CD4-positive, alpha-beta T cell (primary cell): ENCODE measurements at regions not wholly inside any gene's neighbourhood (a gene's known extent, or its start where the extent isn't known, plus 50 kb on each side); places are given as distances from the start of the nearest gene placed in this dataset.

ENCODE experiments used
- ATAC-seq: fragments of 200-7000 bp; cut with Tn5 transposase; one replicate; pipeline ENCODE4 v1.10.0; 2022; ENCODE audit warnings: mild to moderate bottlenecking; ENCODE audit not compliant: poor library complexity
- CTCF ChIA-PET: fragments of 350-600 bp; sonication (Branson Sonifier 250); formaldehyde crosslinking; loops from one replicate; lab custom pipeline; 2021; ENCODE audit warnings: antibody characterized with exemption, inconsistent platforms; lab: Charles Lee
- POLR2A ChIA-PET: fragments of 350-600 bp; sonication (Branson Sonifier 250); formaldehyde crosslinking; loops from one replicate; lab custom pipeline; 2021; ENCODE audit warnings: antibody characterized with exemption, inconsistent platforms; lab: Charles Lee
- DNase-seq, 14 experiments: peaks; one replicate each; pipeline ENCODE4 v3.0.0-alpha.2; 2013 to 2020; ENCODE audit warnings: mixed read lengths in 2 of 14
- H3K27ac ChIP-seq, 2 donors: one replicate each; pipeline versions ENCODE4 v1.5.1 to v1.7.0; 2013; ENCODE audit warnings: low read length in 2 of 2, low read depth in 1 of 2, mild to moderate bottlenecking in 1 of 2
- H3K27me3 ChIP-seq, 2 experiments: 1 replicate in 1 of 2; 2 replicates in 1 of 2; pipeline versions ENCODE4 v1.6.1 to v1.7.0; 2013; ENCODE audit warnings: low read length in 2 of 2, control low read depth in 1 of 2, mild to moderate bottlenecking in 1 of 2, moderate library complexity in 1 of 2; ENCODE audit not compliant: insufficient read depth in 2 of 2, control insufficient read depth in 1 of 2
- H3K36me3 ChIP-seq: one replicate; pipeline ENCODE4 v1.6.1; 2013; ENCODE audit warnings: low read length, control low read depth; ENCODE audit not compliant: insufficient read depth
- H3K4me1 ChIP-seq: one replicate; pipeline ENCODE4 v1.6.1; 2013; ENCODE audit warnings: low read length, control low read depth; ENCODE audit not compliant: insufficient read depth
- H3K4me3 ChIP-seq: one replicate; pipeline ENCODE4 v1.5.1; 2013; ENCODE audit warnings: mild to moderate bottlenecking, low read length, moderate library complexity
- H3K9me3 ChIP-seq, 2 experiments: 1 replicate in 1 of 2; 2 replicates in 1 of 2; pipeline versions ENCODE4 v1.6.1 to v1.7.0; 2013; ENCODE audit warnings: low read length in 2 of 2, mild to moderate bottlenecking in 2 of 2, control low read depth in 1 of 2, moderate library complexity in 1 of 2; ENCODE audit not compliant: control insufficient read depth in 1 of 2, insufficient read depth in 1 of 2
- H3K27ac Mint-ChIP-seq: one replicate; pipeline ENCODE4 v1.8.0; 2020; ENCODE audit warnings: mixed read lengths
- H3K27me3 Mint-ChIP-seq: one replicate; pipeline ENCODE4 v1.8.0; 2021; ENCODE audit warnings: mixed read lengths
- H3K36me3 Mint-ChIP-seq: one replicate; pipeline ENCODE4 v1.8.0; 2021; ENCODE audit warnings: low read depth, mixed read lengths
- H3K4me1 Mint-ChIP-seq: one replicate; pipeline ENCODE4 v1.8.0; 2021; ENCODE audit warnings: low read depth, mixed read lengths
- H3K4me3 Mint-ChIP-seq: one replicate; pipeline ENCODE4 v1.8.0; 2020; ENCODE audit warnings: mild to moderate bottlenecking, mixed read lengths
- H3K9me3 Mint-ChIP-seq: one replicate; pipeline ENCODE4 v1.8.0; 2020; ENCODE audit warnings: mixed read lengths
- intact Hi-C, 2 experiments: fragments of 100-400 bp; cut with DNase I in 1 of 2; cut with micrococcal nuclease in 1 of 2; formaldehyde crosslinking; loops; one replicate each; pipeline versions ENCODE4 v1.15.1 to v1.9.0; 2023 to 2025; cut with DNase I, micrococcal nuclease
- TF ChIP-seq, protein P1 (sequence below): fragments of 200-600 bp; IDR thresholded peaks from one replicate; pipeline ENCODE4 v1.8.0; 2022; ENCODE audit warnings: antibody characterized with exemption, mild to moderate bottlenecking

DNA sequence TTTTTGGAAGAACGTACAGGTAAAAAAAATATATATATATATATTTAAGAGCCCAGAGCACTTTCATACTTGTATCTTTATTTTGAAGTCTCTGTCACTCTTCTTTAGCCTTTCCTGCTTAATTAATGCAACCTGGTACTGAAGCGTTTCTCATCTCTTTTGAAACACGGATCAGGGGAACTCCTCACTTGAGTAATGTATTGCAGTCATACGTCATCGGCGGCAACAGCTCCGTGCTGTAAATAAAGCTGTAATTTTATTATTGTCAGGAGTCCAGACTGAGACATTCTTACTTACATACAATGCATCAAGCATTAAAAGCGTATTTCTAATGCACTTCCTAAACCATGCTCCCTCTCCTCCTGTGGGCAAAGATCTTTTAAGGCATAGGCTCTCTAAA, 514.7 kb downstream of the SOX11 start:
- no peak overlapping the region for H3K27ac Mint-ChIP-seq
- POLR2A ChIA-PET: no interaction called here

DNA sequence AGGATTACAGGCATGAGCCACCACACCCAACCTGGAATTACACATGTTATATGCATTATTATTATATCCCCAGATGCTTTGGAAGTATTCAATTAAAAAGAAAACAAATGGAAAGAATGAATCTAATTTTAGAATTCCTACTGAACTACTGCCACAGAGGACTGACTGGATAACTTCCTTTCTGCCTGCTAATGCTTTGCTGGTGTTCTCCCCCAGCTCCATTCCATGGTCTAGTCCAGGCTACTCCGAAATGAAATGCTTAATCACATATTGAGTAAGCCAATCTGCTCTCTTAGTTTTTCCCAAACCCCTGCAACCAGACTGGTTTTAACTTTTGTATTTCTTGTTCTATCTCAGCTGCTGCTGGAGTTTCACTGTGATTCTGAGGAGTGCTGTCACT, 519.1 kb downstream of the SOX11 start:
- intact Hi-C loops: no loop called here
- Histone ChIP-seq H3K9me3 (peaks cover 0 to 15% of the 10 kb centered on the region in 2 experiments), H3K4me3 (no peak overlapping the region), H3K27me3 (no peaks in the 10 kb centered on the region), H3K4me1 (no peaks in the 10 kb centered on the region), H3K36me3 (no peaks in the 10 kb centered on the region), H3K27ac (no peak overlapping the region)
- H3K4me3 Mint-ChIP-seq: no peak overlapping the region
- ATAC-seq (no peak), DNase-seq (no peak)
- TF ChIP-seq, protein P1, sequence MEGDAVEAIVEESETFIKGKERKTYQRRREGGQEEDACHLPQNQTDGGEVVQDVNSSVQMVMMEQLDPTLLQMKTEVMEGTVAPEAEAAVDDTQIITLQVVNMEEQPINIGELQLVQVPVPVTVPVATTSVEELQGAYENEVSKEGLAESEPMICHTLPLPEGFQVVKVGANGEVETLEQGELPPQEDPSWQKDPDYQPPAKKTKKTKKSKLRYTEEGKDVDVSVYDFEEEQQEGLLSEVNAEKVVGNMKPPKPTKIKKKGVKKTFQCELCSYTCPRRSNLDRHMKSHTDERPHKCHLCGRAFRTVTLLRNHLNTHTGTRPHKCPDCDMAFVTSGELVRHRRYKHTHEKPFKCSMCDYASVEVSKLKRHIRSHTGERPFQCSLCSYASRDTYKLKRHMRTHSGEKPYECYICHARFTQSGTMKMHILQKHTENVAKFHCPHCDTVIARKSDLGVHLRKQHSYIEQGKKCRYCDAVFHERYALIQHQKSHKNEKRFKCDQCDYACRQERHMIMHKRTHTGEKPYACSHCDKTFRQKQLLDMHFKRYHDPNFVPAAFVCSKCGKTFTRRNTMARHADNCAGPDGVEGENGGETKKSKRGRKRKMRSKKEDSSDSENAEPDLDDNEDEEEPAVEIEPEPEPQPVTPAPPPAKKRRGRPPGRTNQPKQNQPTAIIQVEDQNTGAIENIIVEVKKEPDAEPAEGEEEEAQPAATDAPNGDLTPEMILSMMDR: no peak
- H3K36me3 Mint-ChIP-seq: no peaks in the 10 kb centered on the region
- H3K27ac Mint-ChIP-seq: no peak overlapping the region
- CTCF ChIA-PET: no interaction called here
- H3K27me3 Mint-ChIP-seq: no peaks in the 10 kb centered on the region
- H3K4me1 Mint-ChIP-seq: no peaks in the 10 kb centered on the region
- POLR2A ChIA-PET: no interaction called here
- peaks cover 2% of the 10 kb centered on the region for H3K9me3 Mint-ChIP-seq

More for the DNA sequence above, 514.7 kb downstream of the SOX11 start:
- Histone ChIP-seq H3K4me1 (no peaks in the 10 kb centered on the region), H3K27ac (no peak overlapping the region), H3K9me3 (peaks cover 0 to 4% of the 10 kb centered on the region in 2 experiments), H3K36me3 (no peaks in the 10 kb centered on the region), H3K4me3 (no peak overlapping the region), H3K27me3 (no peaks in the 10 kb centered on the region)
- Mint-ChIP-seq H3K27me3 (peaks cover 4% of the 10 kb centered on the region), H3K9me3 (peaks cover 6% of the 10 kb centered on the region), H3K36me3 (no peaks in the 10 kb centered on the region), H3K4me1 (no peaks in the 10 kb centered on the region), H3K4me3 (no peak overlapping the region)
- CTCF ChIA-PET: no interaction called here
- intact Hi-C loops: no loop called here
- TF ChIP-seq, protein P1: no peak
- DNase-seq (no peak), ATAC-seq (no peak)

DNA sequence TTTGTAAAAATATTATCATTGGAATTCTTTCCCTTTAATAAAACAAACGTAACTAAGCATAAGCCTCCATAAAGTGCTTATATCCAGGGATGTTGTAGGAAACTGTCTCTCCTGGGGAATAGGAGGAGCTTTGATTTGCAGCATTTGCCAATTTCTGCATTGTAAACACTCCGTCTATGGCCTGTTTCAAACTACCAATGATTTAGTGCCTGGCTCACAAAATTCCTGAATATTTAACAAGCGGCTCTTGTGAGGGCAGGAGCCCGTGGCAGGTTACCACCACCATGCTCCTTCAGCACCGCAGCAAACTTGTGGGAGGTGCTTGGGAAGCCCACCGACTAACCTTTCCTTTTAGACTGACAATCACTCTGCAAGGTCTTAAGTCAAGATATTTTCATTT, 520.3 kb downstream of the SOX11 start:
- ChIA-PET POLR2A (no interaction called here), CTCF (no interaction called here)
- Histone ChIP-seq H3K27me3 (no peaks in the 10 kb centered on the region), H3K9me3 (peaks cover 0 to 10% of the 10 kb centered on the region in 2 experiments), H3K27ac (no peak overlapping the region), H3K36me3 (no peaks in the 10 kb centered on the region), H3K4me3 (no peak overlapping the region), H3K4me1 (no peaks in the 10 kb centered on the region)
- intact Hi-C loops: no loop called here
- TF ChIP-seq, protein P1: no peak
- DNase-seq (no peak), ATAC-seq (no peak)
- H3K27me3 Mint-ChIP-seq: no peaks in the 10 kb centered on the region
- no peak overlapping the region for H3K4me3 Mint-ChIP-seq
- peaks cover 2% of the 10 kb centered on the region for H3K9me3 Mint-ChIP-seq
- H3K4me1 Mint-ChIP-seq: no peaks in the 10 kb centered on the region
- H3K27ac Mint-ChIP-seq: no peak overlapping the region
- no peaks in the 10 kb centered on the region for H3K36me3 Mint-ChIP-seq
